ENCODE measurements at regions not wholly inside any gene's neighbourhood (a gene's known extent, or its start where the extent isn't known, plus 50 kb on each side); places are given as distances from the start of the nearest gene placed in this dataset.

DNA sequence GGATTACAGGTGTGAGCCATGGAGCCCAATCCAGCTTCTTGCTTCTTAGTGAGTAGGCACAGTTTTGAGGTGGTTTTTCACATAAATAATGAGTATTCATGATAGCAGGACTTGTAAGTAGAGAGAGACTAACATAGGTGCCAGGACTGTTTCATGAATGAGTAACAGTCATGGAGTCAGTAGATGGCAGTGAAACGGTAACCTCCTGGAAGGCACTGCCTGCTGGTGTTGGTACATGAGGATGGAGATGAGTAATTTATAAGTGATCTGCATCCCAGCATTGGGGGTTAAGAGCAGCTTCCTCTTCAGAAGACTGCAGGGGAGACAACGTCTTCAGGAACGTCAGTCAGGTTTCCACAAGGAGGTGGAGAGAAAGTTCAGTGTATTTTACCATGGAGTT, 143.8 kb downstream of the HAUS1 start:
- intact Hi-C loops (cut with DNase I) = no loop called here
- TF ChIP-seq, protein P1, sequence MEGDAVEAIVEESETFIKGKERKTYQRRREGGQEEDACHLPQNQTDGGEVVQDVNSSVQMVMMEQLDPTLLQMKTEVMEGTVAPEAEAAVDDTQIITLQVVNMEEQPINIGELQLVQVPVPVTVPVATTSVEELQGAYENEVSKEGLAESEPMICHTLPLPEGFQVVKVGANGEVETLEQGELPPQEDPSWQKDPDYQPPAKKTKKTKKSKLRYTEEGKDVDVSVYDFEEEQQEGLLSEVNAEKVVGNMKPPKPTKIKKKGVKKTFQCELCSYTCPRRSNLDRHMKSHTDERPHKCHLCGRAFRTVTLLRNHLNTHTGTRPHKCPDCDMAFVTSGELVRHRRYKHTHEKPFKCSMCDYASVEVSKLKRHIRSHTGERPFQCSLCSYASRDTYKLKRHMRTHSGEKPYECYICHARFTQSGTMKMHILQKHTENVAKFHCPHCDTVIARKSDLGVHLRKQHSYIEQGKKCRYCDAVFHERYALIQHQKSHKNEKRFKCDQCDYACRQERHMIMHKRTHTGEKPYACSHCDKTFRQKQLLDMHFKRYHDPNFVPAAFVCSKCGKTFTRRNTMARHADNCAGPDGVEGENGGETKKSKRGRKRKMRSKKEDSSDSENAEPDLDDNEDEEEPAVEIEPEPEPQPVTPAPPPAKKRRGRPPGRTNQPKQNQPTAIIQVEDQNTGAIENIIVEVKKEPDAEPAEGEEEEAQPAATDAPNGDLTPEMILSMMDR (IDR thresholded peaks at IDR 0.05) = no peak
- TF ChIP-seq POLR2AphosphoS5 (IDR thresholded peaks at IDR 0.05; ENCODE audit: insufficient read depth in 1 of 2, low read depth in 1 of 2) (no peak), POLR2A (IDR thresholded peaks at IDR 0.05) (no peak)
- no peaks in the 10 kb centered on the region for H3K9me3 ChIP-seq
- peaks cover 18% of the 10 kb centered on the region for H3K4me1 ChIP-seq
- no peak for DNase-seq (ENCODE audit: extremely low spot score in 2 of 2)
- H3K4me3 ChIP-seq = no peak overlapping the region
- H3K27me3 ChIP-seq = no peaks in the 10 kb centered on the region
- no peaks in the 10 kb centered on the region for H3K36me3 ChIP-seq
- no peak overlapping the region for H3K27ac ChIP-seq

DNA sequence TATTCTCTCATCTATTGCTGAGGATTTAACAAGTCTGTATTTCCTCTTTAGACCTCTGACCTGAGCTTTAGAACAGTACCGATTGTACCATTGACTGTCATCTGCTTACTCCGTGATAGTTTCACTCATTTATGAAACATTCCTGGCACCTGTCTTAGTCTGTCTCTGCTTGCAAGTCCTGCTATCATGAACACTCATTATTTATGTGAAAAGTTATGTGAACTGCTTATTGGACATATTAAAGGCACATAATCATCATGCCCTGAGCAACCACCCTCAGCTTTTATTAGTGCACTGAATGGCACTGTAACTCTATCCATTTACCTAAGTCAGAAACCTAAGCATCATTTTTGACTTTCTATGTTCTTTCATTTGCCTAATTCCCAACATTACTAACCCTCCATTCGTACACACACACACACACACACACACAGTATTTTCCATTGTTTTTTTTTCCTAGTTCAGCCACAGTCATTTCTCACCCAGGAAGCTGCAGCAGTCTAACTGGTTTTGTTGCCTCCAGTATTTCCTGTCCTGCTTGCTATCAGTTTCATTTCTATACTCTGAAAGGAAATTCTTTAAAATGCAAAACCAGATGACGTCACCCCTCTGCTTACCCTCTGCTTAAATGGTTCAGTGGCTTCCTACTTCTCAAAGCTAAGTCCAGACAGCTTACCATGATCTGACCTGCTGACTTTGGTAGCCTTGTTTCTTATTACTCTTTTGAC, 146.1 kb downstream of the HAUS1 start:
- H3K27me3 ChIP-seq = no peaks in the 10 kb centered on the region
- peaks cover 23% of the 10 kb centered on the region for H3K4me1 ChIP-seq
- no peak overlapping the region for H3K4me3 ChIP-seq
- TF ChIP-seq, protein P1 (IDR thresholded peaks at IDR 0.05) = no peak
- peak in 1 of 2 donors; percentile 42 for TF ChIP-seq POLR2AphosphoS5 (IDR thresholded peaks at IDR 0.05; ENCODE audit: insufficient read depth in 1 of 2, low read depth in 1 of 2)
- DNase-seq (ENCODE audit: extremely low spot score in 2 of 2) = no peak
- no peaks in the 10 kb centered on the region for H3K9me3 ChIP-seq
- H3K36me3 ChIP-seq = peaks cover 0 to 4% of the 10 kb centered on the region in 2 donors
- intact Hi-C loops (cut with DNase I) = no loop called here
- peak overlapping the region; percentile 31 for H3K27ac ChIP-seq

DNA sequence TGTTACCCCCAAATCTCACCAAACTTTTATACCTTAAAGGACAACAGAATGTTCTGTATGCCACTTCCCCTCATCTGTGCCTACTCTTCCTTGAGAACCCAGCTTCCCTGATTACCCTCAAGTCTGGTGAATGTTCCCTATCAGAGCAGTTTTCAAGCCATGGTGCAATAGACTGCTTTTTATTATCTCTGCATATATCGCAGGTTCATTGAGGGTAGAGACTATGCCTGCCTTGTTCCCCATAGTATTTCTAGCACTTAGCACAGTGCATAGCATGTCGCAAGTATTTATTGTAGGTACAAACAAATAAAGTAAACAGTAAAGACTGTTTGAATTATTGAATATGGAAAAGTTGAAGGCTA, 146.6 kb downstream of the HAUS1 start:
- Histone ChIP-seq H3K9me3 (no peaks in the 10 kb centered on the region), H3K27ac (peak overlapping the region; percentile 31), H3K27me3 (no peaks in the 10 kb centered on the region), H3K4me1 (peaks cover 23% of the 10 kb centered on the region), H3K4me3 (no peak overlapping the region), H3K36me3 (peaks cover 0 to 4% of the 10 kb centered on the region in 2 donors)
- DNase-seq (ENCODE audit: extremely low spot score in 2 of 2) = no peak
- intact Hi-C loops (cut with DNase I) = no loop called here
- TF ChIP-seq, protein P1 (IDR thresholded peaks at IDR 0.05) = no peak
- TF ChIP-seq POLR2AphosphoS5 (IDR thresholded peaks at IDR 0.05; ENCODE audit: insufficient read depth in 1 of 2, low read depth in 1 of 2) = no peak
- no peak for TF ChIP-seq POLR2A (IDR thresholded peaks at IDR 0.05)

DNA sequence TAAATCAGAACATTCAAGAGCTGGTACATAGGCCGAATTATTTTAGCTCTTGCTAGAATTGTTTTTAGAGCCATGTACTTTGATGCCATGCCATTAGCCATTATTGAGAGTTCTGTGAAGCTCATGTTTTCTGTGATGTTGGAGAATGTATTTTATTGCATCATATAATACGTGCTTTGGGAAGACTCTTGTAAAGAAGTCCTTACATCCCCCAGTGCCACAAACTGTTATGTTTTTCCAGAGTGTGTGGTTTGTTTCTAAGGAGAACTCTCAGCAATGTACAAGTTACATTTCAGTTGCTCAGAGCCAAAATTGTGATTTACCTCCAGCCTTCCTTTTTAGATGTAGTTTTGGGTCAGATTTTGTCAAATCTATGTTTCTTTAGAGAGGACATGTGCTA, 148.6 kb downstream of the HAUS1 start:
- Histone ChIP-seq H3K9me3 (no peaks in the 10 kb centered on the region), H3K36me3 (peaks cover 0 to 4% of the 10 kb centered on the region in 2 donors), H3K4me3 (no peak overlapping the region), H3K27me3 (no peaks in the 10 kb centered on the region), H3K27ac (no peak overlapping the region), H3K4me1 (peaks cover 29% of the 10 kb centered on the region)
- intact Hi-C loops (cut with DNase I) = no loop called here
- no peak for DNase-seq (ENCODE audit: extremely low spot score in 2 of 2)
- TF ChIP-seq POLR2A (IDR thresholded peaks at IDR 0.05) = no peak
- TF ChIP-seq POLR2AphosphoS5 (IDR thresholded peaks at IDR 0.05; ENCODE audit: insufficient read depth in 1 of 2, low read depth in 1 of 2) = no peak
- TF ChIP-seq, protein P1 (IDR thresholded peaks at IDR 0.05) = no peak

- TF ChIP-seq, protein P1 (IDR thresholded peaks at IDR 0.05) = no peak
- Histone ChIP-seq H3K4me3 (no peak overlapping the region), H3K27me3 (no peaks in the 10 kb centered on the region), H3K36me3 (peaks cover 0 to 4% of the 10 kb centered on the region in 2 donors), H3K9me3 (no peaks in the 10 kb centered on the region), H3K4me1 (peaks cover 29% of the 10 kb centered on the region), H3K27ac (no peak overlapping the region)
- intact Hi-C loops (cut with DNase I) = no loop called here
- no peak for DNase-seq (ENCODE audit: extremely low spot score in 2 of 2)
These were observed 149.3 kb downstream of the HAUS1 start for GRCh38 chr18:46253498-46253897.

Data from vagina (tissue), 2 donors.